WTC11 (cell line): ENCODE measurements at regions not wholly inside any gene's neighbourhood (a gene's known extent, or its start where the extent isn't known, plus 50 kb on each side); places are given as distances from the start of the nearest gene placed in this dataset.
A peak's percentile ranks its signal among the peaks of the same experiment; 100 is the strongest.

Source experiments
- FOXJ3 ChIP-seq: sonication (generic); formaldehyde crosslinking; IDR thresholded peaks from 2 replicates; pipeline ENCODE4 v1.9.0; 2021; ENCODE audit warnings: missing genetic modification reagents, mild to moderate bottlenecking, borderline replicate concordance
- JUN ChIP-seq: sonication (generic); formaldehyde crosslinking; IDR thresholded peaks from 2 replicates; pipeline ENCODE4 v1.8.0; 2023; ENCODE audit warnings: mild to moderate bottlenecking, missing genetic modification reagents
- NR2C2 ChIP-seq: sonication (generic); formaldehyde crosslinking; IDR thresholded peaks from 2 replicates; pipeline ENCODE4 v1.8.0; 2022; ENCODE audit warnings: mild to moderate bottlenecking, missing genetic modification reagents
- OVOL2 ChIP-seq: fragments of 250-450 bp; sonication (Bioruptor Pico); IDR thresholded peaks from 2 replicates; pipeline ENCODE4 v1.9.0; 2021; ENCODE audit warnings: mild to moderate bottlenecking, borderline replicate concordance
- TEAD4 ChIP-seq: sonication (generic); formaldehyde crosslinking; IDR thresholded peaks from 2 replicates; pipeline ENCODE4 v1.8.0; 2022; ENCODE audit warnings: mild to moderate bottlenecking, missing genetic modification reagents
- TP53 ChIP-seq: sonication (generic); formaldehyde crosslinking; IDR thresholded peaks from 2 replicates; pipeline ENCODE4 v1.8.1; 2023; ENCODE audit warnings: mild to moderate bottlenecking, missing genetic modification reagents
- ZNF121 ChIP-seq: sonication (generic); formaldehyde crosslinking; IDR thresholded peaks from 2 replicates; pipeline ENCODE4 v1.8.0; 2023; ENCODE audit warnings: missing genetic modification reagents
- ZNF423 ChIP-seq: fragments of 250-450 bp; sonication (Bioruptor Pico); IDR thresholded peaks from 2 replicates; pipeline ENCODE4 v2.1.2; 2022; ENCODE audit warnings: mild to moderate bottlenecking, moderate library complexity
- TF ChIP-seq, protein P1 (sequence below): fragments of 200-600 bp; IDR thresholded peaks from 2 replicates; pipeline ENCODE4 v1.8.0; 2022; ENCODE audit warnings: antibody characterized with exemption
- TF ChIP-seq, protein P2 (sequence below): sonication (generic); formaldehyde crosslinking; IDR thresholded peaks from 2 replicates; pipeline ENCODE4 v1.8.0; 2023; ENCODE audit warnings: mild to moderate bottlenecking, missing genetic modification reagents
- TF ChIP-seq, protein P3 (sequence below): fragments of 250-450 bp; sonication (Bioruptor Pico); IDR thresholded peaks from 2 replicates; pipeline ENCODE4 v1.9.0; 2021; ENCODE audit warnings: mild to moderate bottlenecking, borderline replicate concordance

- TF ChIP-seq TEAD4 (CRISPR knock-in tag) (no peak), ZNF121 (CRISPR knock-in tag) (peak; percentile 99), OVOL2 (CRISPR knock-in tag) (no peak), FOXJ3 (CRISPR knock-in tag) (no peak), ZNF423 (CRISPR knock-in tag) (no peak), JUN (no peak), TP53 (CRISPR knock-in tag) (no peak), NR2C2 (CRISPR knock-in tag) (no peak)
- TF ChIP-seq, protein P1, sequence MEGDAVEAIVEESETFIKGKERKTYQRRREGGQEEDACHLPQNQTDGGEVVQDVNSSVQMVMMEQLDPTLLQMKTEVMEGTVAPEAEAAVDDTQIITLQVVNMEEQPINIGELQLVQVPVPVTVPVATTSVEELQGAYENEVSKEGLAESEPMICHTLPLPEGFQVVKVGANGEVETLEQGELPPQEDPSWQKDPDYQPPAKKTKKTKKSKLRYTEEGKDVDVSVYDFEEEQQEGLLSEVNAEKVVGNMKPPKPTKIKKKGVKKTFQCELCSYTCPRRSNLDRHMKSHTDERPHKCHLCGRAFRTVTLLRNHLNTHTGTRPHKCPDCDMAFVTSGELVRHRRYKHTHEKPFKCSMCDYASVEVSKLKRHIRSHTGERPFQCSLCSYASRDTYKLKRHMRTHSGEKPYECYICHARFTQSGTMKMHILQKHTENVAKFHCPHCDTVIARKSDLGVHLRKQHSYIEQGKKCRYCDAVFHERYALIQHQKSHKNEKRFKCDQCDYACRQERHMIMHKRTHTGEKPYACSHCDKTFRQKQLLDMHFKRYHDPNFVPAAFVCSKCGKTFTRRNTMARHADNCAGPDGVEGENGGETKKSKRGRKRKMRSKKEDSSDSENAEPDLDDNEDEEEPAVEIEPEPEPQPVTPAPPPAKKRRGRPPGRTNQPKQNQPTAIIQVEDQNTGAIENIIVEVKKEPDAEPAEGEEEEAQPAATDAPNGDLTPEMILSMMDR: no peak
- TF ChIP-seq, protein P2, sequence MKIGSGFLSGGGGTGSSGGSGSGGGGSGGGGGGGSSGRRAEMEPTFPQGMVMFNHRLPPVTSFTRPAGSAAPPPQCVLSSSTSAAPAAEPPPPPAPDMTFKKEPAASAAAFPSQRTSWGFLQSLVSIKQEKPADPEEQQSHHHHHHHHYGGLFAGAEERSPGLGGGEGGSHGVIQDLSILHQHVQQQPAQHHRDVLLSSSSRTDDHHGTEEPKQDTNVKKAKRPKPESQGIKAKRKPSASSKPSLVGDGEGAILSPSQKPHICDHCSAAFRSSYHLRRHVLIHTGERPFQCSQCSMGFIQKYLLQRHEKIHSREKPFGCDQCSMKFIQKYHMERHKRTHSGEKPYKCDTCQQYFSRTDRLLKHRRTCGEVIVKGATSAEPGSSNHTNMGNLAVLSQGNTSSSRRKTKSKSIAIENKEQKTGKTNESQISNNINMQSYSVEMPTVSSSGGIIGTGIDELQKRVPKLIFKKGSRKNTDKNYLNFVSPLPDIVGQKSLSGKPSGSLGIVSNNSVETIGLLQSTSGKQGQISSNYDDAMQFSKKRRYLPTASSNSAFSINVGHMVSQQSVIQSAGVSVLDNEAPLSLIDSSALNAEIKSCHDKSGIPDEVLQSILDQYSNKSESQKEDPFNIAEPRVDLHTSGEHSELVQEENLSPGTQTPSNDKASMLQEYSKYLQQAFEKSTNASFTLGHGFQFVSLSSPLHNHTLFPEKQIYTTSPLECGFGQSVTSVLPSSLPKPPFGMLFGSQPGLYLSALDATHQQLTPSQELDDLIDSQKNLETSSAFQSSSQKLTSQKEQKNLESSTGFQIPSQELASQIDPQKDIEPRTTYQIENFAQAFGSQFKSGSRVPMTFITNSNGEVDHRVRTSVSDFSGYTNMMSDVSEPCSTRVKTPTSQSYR (CRISPR knock-in tag): 0 out of 2 replicates have a peak, but pooled peaks have one; percentile 39
- TF ChIP-seq, protein P3, sequence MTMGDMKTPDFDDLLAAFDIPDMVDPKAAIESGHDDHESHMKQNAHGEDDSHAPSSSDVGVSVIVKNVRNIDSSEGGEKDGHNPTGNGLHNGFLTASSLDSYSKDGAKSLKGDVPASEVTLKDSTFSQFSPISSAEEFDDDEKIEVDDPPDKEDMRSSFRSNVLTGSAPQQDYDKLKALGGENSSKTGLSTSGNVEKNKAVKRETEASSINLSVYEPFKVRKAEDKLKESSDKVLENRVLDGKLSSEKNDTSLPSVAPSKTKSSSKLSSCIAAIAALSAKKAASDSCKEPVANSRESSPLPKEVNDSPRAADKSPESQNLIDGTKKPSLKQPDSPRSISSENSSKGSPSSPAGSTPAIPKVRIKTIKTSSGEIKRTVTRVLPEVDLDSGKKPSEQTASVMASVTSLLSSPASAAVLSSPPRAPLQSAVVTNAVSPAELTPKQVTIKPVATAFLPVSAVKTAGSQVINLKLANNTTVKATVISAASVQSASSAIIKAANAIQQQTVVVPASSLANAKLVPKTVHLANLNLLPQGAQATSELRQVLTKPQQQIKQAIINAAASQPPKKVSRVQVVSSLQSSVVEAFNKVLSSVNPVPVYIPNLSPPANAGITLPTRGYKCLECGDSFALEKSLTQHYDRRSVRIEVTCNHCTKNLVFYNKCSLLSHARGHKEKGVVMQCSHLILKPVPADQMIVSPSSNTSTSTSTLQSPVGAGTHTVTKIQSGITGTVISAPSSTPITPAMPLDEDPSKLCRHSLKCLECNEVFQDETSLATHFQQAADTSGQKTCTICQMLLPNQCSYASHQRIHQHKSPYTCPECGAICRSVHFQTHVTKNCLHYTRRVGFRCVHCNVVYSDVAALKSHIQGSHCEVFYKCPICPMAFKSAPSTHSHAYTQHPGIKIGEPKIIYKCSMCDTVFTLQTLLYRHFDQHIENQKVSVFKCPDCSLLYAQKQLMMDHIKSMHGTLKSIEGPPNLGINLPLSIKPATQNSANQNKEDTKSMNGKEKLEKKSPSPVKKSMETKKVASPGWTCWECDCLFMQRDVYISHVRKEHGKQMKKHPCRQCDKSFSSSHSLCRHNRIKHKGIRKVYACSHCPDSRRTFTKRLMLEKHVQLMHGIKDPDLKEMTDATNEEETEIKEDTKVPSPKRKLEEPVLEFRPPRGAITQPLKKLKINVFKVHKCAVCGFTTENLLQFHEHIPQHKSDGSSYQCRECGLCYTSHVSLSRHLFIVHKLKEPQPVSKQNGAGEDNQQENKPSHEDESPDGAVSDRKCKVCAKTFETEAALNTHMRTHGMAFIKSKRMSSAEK (CRISPR knock-in tag): no peak
Observed at GRCh38 chr22:48171271-48171691, 1408.8 kb downstream of the TBC1D22A start.
